ENCODE measurements at regions not wholly inside any gene's neighbourhood (a gene's known extent, or its start where the extent isn't known, plus 50 kb on each side); places are given as distances from the start of the nearest gene placed in this dataset.
A peak's percentile ranks its signal among the peaks of the same experiment; 100 is the strongest.

DNA sequence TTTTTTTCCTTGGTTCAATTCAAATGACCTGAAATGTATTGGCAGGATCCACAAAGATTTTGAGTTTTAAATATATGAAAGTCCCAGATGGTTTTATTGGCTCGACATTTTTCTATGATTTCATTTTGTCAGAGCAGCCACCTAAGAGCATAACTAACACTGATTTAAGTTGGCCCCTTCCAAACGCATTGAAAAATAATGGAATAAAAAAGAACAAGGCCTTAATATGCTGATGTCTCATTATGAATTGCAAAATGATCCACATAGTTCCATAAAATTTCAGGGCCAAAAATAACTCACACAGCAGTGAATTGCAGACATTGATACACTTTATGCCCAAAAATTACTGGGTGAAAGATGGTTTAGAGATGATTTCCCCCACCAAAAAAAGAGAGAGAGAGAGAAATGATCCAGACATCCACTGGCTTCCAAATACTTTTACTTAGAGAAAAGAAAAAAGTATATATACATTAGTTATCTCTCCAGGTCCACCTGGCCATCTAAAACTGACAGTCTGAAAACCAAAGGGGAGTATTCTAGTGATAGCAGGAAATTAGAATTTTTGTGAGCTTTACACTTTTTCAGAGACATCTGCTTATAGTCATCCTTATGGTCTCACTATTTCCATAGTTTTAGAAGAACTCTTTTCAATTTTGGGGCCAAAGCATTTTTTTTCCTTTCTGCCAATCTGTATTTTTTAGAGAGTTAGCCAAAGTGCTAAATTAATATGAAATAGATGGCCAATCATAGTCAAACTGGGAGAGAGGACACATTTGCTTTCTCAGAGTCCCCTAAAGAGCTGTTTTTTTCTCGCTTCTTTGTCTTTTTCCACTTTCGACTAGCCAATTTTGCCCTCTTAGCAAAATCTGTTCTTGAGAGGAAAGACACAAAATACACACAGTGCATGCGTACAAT lies 213.5 kb upstream of the RND3 start:
- Mint-ChIP-seq H3K27ac (no peak overlapping the region), H3K4me1 (peaks cover 18% of the 10 kb centered on the region), H3K27me3 (ENCODE audit: low read depth) (no peaks in the 10 kb centered on the region), H3K36me3 (no peaks in the 10 kb centered on the region), H3K4me3 (no peak overlapping the region), H3K9me3 (peaks cover 3% of the 10 kb centered on the region)
- TF ChIP-seq, protein P1, sequence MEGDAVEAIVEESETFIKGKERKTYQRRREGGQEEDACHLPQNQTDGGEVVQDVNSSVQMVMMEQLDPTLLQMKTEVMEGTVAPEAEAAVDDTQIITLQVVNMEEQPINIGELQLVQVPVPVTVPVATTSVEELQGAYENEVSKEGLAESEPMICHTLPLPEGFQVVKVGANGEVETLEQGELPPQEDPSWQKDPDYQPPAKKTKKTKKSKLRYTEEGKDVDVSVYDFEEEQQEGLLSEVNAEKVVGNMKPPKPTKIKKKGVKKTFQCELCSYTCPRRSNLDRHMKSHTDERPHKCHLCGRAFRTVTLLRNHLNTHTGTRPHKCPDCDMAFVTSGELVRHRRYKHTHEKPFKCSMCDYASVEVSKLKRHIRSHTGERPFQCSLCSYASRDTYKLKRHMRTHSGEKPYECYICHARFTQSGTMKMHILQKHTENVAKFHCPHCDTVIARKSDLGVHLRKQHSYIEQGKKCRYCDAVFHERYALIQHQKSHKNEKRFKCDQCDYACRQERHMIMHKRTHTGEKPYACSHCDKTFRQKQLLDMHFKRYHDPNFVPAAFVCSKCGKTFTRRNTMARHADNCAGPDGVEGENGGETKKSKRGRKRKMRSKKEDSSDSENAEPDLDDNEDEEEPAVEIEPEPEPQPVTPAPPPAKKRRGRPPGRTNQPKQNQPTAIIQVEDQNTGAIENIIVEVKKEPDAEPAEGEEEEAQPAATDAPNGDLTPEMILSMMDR (IDR thresholded peaks at IDR 0.05; ENCODE audit: unreplicated experiment), result no peak
- DNase-seq (ENCODE audit: low spot score in 2 of 2, unreplicated experiment in 2 of 2), result no peak

DNA sequence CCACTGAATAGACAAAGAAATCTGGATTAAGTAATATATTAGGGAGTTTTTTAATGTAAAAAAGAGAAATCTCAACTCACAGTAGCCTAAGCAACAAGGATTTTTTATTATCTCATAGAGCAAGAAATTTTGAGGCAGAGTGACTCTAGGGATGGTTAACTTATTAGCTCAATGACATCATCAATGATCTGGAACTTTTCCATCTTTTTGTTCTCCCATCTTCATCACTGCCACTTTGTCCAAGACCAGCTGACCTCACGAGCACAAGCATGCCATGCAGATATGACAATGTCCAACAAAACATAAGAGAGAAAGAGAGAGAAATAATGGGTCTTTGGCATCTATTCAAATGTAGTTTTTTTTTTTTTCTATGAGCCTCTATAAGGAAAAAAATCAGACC lies 211.8 kb upstream of the RND3 start:
- peaks cover 11% of the 10 kb centered on the region for H3K4me1 Mint-ChIP-seq
- peaks cover 3% of the 10 kb centered on the region for H3K9me3 Mint-ChIP-seq
- H3K36me3 Mint-ChIP-seq, result no peaks in the 10 kb centered on the region
- DNase-seq (ENCODE audit: low spot score in 2 of 2, unreplicated experiment in 2 of 2), result no peak
- peak overlapping the region; percentile 22 for H3K27ac Mint-ChIP-seq
- H3K27me3 Mint-ChIP-seq (ENCODE audit: low read depth), result no peaks in the 10 kb centered on the region
- TF ChIP-seq, protein P1 (IDR thresholded peaks at IDR 0.05; ENCODE audit: unreplicated experiment), result no peak
- no peak overlapping the region for H3K4me3 Mint-ChIP-seq

DNA sequence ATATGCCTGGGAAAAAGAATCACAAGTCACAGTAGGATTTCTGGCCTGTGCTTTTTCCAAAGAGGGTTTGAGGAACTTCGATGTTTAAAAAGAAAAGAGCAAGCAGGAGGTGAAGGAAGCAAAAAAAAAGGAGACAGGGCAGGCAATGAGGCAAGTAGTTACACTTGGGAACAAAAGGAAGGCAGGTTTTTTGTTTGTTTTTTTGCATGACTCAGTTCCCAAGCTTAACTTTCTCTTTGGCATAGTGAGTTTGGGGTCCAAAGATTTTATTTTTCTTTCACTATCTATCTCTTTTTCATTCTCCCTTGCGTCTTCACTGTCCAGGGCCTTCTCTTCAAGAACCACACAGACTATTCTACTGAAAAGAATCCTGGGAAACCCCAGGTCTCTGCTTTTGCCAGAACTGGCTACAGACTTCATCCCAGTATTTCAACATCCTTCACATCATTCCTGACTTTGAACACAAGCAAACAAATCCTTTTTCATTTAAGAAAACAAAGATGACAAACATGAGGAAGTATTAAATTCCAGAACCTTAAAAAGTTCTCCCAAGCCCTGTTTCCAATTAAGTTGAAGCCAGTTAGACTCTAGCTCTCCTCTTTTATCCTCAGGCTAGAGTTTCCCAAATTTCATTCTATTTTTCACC lies 210.7 kb upstream of the RND3 start:
- no peak for DNase-seq (ENCODE audit: low spot score in 2 of 2, unreplicated experiment in 2 of 2)
- peaks cover 11% of the 10 kb centered on the region for H3K4me1 Mint-ChIP-seq
- H3K36me3 Mint-ChIP-seq, result no peaks in the 10 kb centered on the region
- peaks cover 3% of the 10 kb centered on the region for H3K9me3 Mint-ChIP-seq
- TF ChIP-seq, protein P1 (IDR thresholded peaks at IDR 0.05; ENCODE audit: unreplicated experiment), result no peak
- H3K27me3 Mint-ChIP-seq (ENCODE audit: low read depth), result no peaks in the 10 kb centered on the region
- H3K27ac Mint-ChIP-seq, result peak overlapping the region; percentile 44
- H3K4me3 Mint-ChIP-seq, result no peak overlapping the region

DNA sequence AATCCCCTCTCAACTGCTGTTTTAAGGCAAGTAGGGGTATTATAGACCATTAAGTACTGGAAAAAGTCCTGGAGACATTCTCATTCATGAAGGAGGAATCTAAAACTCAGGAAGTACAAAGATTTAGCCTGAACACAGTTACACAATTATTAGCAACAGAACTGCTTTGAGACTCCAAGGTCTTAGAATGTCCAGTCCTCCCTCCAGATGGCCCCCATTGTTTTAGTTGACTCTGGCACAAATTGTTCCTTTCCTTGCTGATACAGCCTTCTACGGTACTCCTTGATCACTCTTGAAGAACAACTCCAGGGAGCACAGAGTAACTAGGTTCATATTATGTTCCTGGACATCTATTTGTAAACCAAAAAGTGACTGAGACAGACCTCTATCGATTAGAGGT lies 210.1 kb upstream of the RND3 start:
- Mint-ChIP-seq H3K9me3 (peaks cover 3% of the 10 kb centered on the region), H3K4me3 (no peak overlapping the region), H3K27me3 (ENCODE audit: low read depth) (no peaks in the 10 kb centered on the region), H3K36me3 (no peaks in the 10 kb centered on the region), H3K4me1 (peaks cover 11% of the 10 kb centered on the region), H3K27ac (no peak overlapping the region)
- TF ChIP-seq, protein P1 (IDR thresholded peaks at IDR 0.05; ENCODE audit: unreplicated experiment), result no peak
- no peak for DNase-seq (ENCODE audit: low spot score in 2 of 2, unreplicated experiment in 2 of 2)

DNA sequence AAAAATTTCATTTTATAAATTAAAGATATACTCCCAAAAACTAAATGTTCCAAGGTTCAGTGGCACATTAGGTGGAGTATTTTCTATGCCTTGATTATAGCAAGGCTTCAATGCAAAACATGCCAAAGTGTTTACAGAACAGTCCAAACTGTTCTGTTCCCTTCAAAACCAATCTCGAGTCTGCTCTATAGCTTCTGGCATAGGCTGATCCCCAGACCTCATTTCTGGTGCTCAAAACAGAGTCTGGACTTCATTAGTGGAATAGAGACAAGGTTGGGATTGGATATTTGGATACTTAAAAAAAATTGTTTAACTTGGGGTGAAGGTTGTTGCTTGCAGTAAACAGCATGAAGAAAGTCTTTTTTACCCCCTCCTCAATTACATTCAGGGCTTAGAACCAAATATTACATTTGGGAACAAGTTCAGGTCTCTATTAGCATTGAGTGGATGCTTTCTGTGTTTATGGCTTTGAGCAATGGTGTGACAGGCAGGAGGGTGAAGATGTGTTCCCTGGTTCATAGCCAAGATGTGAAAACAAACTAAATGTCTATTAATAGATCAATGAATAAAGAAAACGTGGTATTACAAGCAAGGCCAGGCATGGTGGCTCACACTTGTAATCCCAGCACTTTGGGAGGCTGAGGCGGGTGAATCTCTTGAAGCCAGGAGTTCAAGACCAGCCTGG lies 208.1 kb upstream of the RND3 start:
- H3K9me3 Mint-ChIP-seq, result peaks cover 3% of the 10 kb centered on the region
- no peak overlapping the region for H3K27ac Mint-ChIP-seq
- no peaks in the 10 kb centered on the region for H3K36me3 Mint-ChIP-seq
- H3K4me3 Mint-ChIP-seq, result no peak overlapping the region
- no peak for DNase-seq (ENCODE audit: low spot score in 2 of 2, unreplicated experiment in 2 of 2)
- peaks cover 11% of the 10 kb centered on the region for H3K4me1 Mint-ChIP-seq
- TF ChIP-seq, protein P1 (IDR thresholded peaks at IDR 0.05; ENCODE audit: unreplicated experiment), result no peak
- H3K27me3 Mint-ChIP-seq (ENCODE audit: low read depth), result no peaks in the 10 kb centered on the region

Measured in mesothelial cell of epicardium (in vitro differentiated cells).